ENCODE measurements at regions not wholly inside any gene's neighbourhood (a gene's known extent, or its start where the extent isn't known, plus 50 kb on each side); places are given as distances from the start of the nearest gene placed in this dataset.
A peak's percentile ranks its signal among the peaks of the same experiment; 100 is the strongest.

- H3K27ac ChIP-seq, result no peak overlapping the region
These were observed 252.4 kb upstream of the TBX3 start for GRCh38 chr12:114936148-114937079.

GRCh38 chr12:114935658-114936057, 251.7 kb upstream of the TBX3 start:
- intact Hi-C loops (cut with DNase I), result no loop called here
- TF ChIP-seq CTCF (IDR thresholded peaks at IDR 0.05), result peak; percentile 16
- ATAC-seq (no peak), DNase-seq (no peak)
- 90 to 98% (median 97%) methylated on average over 2 of the region's 2 CpGs for WGBS, 3 donors
- Histone ChIP-seq H3K4me3 (no peak overlapping the region), H3K36me3 (ENCODE audit: insufficient read depth in 1 of 2, low read depth in 1 of 2) (no peaks in the 10 kb centered on the region), H3K9me3 (peaks cover 7% of the 10 kb centered on the region), H3K4me1 (no peaks in the 10 kb centered on the region), H3K27ac (no peak overlapping the region), H3K27me3 (ENCODE audit: insufficient read depth in 3 of 3, low read length in 2 of 3) (no peaks in the 10 kb centered on the region)

More at GRCh38 chr12:114936148-114937079, 252.4 kb upstream of the TBX3 start:
- intact Hi-C loops (cut with DNase I), result no loop called here
- WGBS, 3 donors, result 72 to 76% (median 74%) methylated on average over 11 of the region's 11 CpGs
- Histone ChIP-seq H3K4me3 (no peak overlapping the region), H3K36me3 (ENCODE audit: insufficient read depth in 1 of 2, low read depth in 1 of 2) (no peaks in the 10 kb centered on the region), H3K4me1 (no peaks in the 10 kb centered on the region), H3K27me3 (ENCODE audit: insufficient read depth in 3 of 3, low read length in 2 of 3) (no peaks in the 10 kb centered on the region), H3K9me3 (no peaks in the 10 kb centered on the region)
- no peak for DNase-seq
- TF ChIP-seq CTCF (IDR thresholded peaks at IDR 0.05), result no peak
- ATAC-seq, result no peak

- Histone ChIP-seq H3K4me1 (no peaks in the 10 kb centered on the region), H3K9me3 (peaks cover 8% of the 10 kb centered on the region), H3K27me3 (ENCODE audit: insufficient read depth in 3 of 3, low read length in 2 of 3) (no peaks in the 10 kb centered on the region), H3K27ac (no peak overlapping the region), H3K4me3 (no peak overlapping the region), H3K36me3 (ENCODE audit: insufficient read depth in 1 of 2, low read depth in 1 of 2) (no peaks in the 10 kb centered on the region)
- intact Hi-C loops (cut with DNase I), result no loop called here
- WGBS, 3 donors, result 60 to 69% (median 61%) methylated on average over 6 of the region's 6 CpGs
- DNase-seq (peak in 1 of 2 donors; percentile 40), ATAC-seq (peak; percentile 63 to 100 (median 94))
- TF ChIP-seq CTCF (IDR thresholded peaks at IDR 0.05), result no peak
These were observed 249.6 kb upstream of the TBX3 start for GRCh38 chr12:114933428-114934160.

GRCh38 chr12:114932806-114933205, 248.8 kb upstream of the TBX3 start:
- Histone ChIP-seq H3K36me3 (ENCODE audit: insufficient read depth in 1 of 2, low read depth in 1 of 2) (no peaks in the 10 kb centered on the region), H3K4me3 (no peak overlapping the region), H3K4me1 (no peaks in the 10 kb centered on the region), H3K27me3 (ENCODE audit: insufficient read depth in 3 of 3, low read length in 2 of 3) (no peaks in the 10 kb centered on the region), H3K9me3 (peaks cover 8% of the 10 kb centered on the region), H3K27ac (no peak overlapping the region)
- TF ChIP-seq CTCF (IDR thresholded peaks at IDR 0.05), result no peak
- ATAC-seq (no peak), DNase-seq (no peak)
- intact Hi-C loops (cut with DNase I), result no loop called here
- WGBS, 3 donors, result 80 to 92% (median 91%) methylated on average over 2 of the region's 3 CpGs

Measured in psoas muscle (tissue), 7 donors.